ENCODE measurements at regions not wholly inside any gene's neighbourhood (a gene's known extent, or its start where the extent isn't known, plus 50 kb on each side); places are given as distances from the start of the nearest gene placed in this dataset.

DNA sequence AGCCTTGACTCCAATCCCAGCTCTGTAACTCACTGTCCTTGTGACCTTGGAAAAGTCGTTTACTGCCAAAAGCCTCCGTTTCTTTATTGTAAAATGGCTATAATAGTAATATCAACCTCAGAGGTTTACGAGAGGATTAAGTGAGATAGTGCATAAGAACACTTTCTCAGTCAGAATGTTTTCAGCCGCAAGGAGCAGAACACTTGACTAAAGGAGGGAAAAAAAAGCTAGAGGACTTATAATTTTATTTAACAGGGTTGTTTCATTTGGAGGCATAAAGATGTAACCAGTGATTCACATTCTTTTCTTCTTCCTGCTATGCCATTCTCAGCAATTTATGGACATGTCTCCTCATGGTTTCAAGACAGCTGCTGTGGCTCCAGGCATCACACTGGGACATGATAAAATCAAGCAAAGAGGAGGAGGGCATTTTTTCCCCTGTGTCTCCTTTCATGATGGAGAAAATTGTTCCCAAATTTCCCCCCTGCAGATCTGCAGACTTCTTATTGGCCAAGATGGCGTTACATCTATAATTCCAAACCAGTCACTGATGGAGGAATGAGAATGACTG is 143.0 kb upstream of the PTPN1 start (continued):
- TF ChIP-seq ZNF317 (CRISPR knock-in tag; IDR thresholded peaks at IDR 0.05; ENCODE audit: borderline replicate concordance, low read depth) (no peak), NFE2L1 (CRISPR knock-in tag; IDR thresholded peaks at IDR 0.05) (no peak), FOXJ3 (CRISPR knock-in tag; IDR thresholded peaks at IDR 0.05; ENCODE audit: borderline replicate concordance) (no peak)
- TF ChIP-seq, protein P1, sequence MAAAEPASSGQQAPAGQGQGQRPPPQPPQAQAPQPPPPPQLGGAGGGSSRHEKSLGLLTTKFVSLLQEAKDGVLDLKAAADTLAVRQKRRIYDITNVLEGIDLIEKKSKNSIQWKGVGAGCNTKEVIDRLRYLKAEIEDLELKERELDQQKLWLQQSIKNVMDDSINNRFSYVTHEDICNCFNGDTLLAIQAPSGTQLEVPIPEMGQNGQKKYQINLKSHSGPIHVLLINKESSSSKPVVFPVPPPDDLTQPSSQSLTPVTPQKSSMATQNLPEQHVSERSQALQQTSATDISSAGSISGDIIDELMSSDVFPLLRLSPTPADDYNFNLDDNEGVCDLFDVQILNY (CRISPR knock-in tag; IDR thresholded peaks at IDR 0.05), result no peak

DNA sequence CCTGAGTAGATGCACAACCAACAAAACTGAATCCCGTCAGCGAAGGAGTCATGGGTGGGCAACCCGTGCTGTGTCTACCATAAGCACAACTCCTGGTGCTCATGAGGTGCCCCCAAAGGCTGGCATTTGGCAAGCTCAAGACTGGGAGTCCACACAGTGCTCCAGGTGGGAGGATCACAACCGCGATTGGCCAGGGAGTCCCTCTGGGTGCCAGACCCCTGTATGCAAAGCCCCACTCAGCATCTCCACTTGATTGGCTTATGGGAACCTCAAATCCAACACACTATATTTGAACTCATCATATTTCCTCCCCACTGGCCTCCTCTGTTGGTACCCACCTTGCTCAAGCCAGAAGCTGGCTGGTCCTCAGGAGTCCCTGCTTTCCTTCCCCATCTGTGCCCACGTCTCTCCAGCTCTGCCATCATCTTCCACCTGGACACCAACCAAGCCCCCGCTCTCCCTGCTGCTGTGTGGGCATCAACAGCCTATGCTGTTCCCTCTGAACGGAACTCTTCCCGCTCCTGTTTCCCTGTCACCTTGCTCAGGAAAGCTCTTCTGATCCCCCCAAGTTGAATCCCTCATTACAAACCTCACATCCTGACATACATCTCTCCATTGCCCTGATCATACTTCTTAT is 142.3 kb upstream of the PTPN1 start:
- Mint-ChIP-seq H3K27ac (no peak overlapping the region), H3K4me1 (0 out of 2 replicates have a peak, but pooled peaks cover 7% of the 10 kb centered on the region), H3K4me3 (no peak overlapping the region), H3K36me3 (no peaks in the 10 kb centered on the region), H3K9me3 (peaks cover 4% of the 10 kb centered on the region; the same call in 1 of the 2 replicates), H3K27me3 (ENCODE audit: low read depth) (no peaks in the 10 kb centered on the region)
- CTCF ChIA-PET, result no interaction called here
- DNase-seq (ENCODE audit: low spot score) (no peak), ATAC-seq (no peak)
- POLR2A ChIA-PET, result no interaction called here
- no peak for TF ChIP-seq ZNF232 (CRISPR knock-in tag; IDR thresholded peaks at IDR 0.05)
- TF ChIP-seq, protein P2, sequence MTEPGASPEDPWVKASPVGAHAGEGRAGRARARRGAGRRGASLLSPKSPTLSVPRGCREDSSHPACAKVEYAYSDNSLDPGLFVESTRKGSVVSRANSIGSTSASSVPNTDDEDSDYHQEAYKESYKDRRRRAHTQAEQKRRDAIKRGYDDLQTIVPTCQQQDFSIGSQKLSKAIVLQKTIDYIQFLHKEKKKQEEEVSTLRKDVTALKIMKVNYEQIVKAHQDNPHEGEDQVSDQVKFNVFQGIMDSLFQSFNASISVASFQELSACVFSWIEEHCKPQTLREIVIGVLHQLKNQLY (CRISPR knock-in tag; IDR thresholded peaks at IDR 0.05), result no peak
- TF ChIP-seq, protein P3, sequence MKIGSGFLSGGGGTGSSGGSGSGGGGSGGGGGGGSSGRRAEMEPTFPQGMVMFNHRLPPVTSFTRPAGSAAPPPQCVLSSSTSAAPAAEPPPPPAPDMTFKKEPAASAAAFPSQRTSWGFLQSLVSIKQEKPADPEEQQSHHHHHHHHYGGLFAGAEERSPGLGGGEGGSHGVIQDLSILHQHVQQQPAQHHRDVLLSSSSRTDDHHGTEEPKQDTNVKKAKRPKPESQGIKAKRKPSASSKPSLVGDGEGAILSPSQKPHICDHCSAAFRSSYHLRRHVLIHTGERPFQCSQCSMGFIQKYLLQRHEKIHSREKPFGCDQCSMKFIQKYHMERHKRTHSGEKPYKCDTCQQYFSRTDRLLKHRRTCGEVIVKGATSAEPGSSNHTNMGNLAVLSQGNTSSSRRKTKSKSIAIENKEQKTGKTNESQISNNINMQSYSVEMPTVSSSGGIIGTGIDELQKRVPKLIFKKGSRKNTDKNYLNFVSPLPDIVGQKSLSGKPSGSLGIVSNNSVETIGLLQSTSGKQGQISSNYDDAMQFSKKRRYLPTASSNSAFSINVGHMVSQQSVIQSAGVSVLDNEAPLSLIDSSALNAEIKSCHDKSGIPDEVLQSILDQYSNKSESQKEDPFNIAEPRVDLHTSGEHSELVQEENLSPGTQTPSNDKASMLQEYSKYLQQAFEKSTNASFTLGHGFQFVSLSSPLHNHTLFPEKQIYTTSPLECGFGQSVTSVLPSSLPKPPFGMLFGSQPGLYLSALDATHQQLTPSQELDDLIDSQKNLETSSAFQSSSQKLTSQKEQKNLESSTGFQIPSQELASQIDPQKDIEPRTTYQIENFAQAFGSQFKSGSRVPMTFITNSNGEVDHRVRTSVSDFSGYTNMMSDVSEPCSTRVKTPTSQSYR (CRISPR knock-in tag; IDR thresholded peaks at IDR 0.05), result no peak
- TF ChIP-seq ZNF219 (CRISPR knock-in tag; IDR thresholded peaks at IDR 0.05; ENCODE audit: borderline replicate concordance), result no peak
- no peak for TF ChIP-seq NR1H2 (CRISPR knock-in tag; IDR thresholded peaks at IDR 0.05)
- TF ChIP-seq, protein P4, sequence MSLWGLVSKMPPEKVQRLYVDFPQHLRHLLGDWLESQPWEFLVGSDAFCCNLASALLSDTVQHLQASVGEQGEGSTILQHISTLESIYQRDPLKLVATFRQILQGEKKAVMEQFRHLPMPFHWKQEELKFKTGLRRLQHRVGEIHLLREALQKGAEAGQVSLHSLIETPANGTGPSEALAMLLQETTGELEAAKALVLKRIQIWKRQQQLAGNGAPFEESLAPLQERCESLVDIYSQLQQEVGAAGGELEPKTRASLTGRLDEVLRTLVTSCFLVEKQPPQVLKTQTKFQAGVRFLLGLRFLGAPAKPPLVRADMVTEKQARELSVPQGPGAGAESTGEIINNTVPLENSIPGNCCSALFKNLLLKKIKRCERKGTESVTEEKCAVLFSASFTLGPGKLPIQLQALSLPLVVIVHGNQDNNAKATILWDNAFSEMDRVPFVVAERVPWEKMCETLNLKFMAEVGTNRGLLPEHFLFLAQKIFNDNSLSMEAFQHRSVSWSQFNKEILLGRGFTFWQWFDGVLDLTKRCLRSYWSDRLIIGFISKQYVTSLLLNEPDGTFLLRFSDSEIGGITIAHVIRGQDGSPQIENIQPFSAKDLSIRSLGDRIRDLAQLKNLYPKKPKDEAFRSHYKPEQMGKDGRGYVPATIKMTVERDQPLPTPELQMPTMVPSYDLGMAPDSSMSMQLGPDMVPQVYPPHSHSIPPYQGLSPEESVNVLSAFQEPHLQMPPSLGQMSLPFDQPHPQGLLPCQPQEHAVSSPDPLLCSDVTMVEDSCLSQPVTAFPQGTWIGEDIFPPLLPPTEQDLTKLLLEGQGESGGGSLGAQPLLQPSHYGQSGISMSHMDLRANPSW (CRISPR knock-in tag; conservative IDR thresholded peaks at IDR 0.05; ENCODE audit: low read depth), result no peak

DNA sequence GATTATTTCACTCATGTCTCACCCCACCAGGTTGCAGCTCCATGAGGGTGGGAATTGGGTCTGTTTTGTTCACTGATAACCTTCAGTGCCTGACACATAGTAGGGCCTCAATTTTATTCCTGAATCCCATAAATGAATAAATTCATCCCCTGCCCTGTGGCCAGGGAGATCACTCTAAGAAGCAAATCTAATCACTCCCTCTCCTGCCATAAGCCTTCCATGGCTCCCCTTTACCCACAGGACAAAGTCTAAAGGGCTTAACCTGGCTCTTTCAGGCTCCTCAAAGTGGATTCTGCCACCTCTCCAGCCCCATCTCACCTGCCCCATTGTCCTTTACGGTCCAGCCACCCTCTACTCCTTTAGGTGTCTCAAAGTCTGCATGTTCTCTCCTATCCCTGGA is 141.8 kb upstream of the PTPN1 start:
- H3K4me3 Mint-ChIP-seq, result no peak overlapping the region
- TF ChIP-seq SMAD4 (CRISPR knock-in tag; IDR thresholded peaks at IDR 0.05), result no peak
- TF ChIP-seq GABPB1 (CRISPR knock-in tag; IDR thresholded peaks at IDR 0.05), result no peak
- no peak for TF ChIP-seq GRHL2 (CRISPR knock-in tag; IDR thresholded peaks at IDR 0.05; ENCODE audit: insufficient replicate concordance, severe bottlenecking)
- TF ChIP-seq NR1H2 (CRISPR knock-in tag; IDR thresholded peaks at IDR 0.05), result no peak
- TF ChIP-seq, protein P1 (CRISPR knock-in tag; IDR thresholded peaks at IDR 0.05), result no peak
- TF ChIP-seq, protein P5, sequence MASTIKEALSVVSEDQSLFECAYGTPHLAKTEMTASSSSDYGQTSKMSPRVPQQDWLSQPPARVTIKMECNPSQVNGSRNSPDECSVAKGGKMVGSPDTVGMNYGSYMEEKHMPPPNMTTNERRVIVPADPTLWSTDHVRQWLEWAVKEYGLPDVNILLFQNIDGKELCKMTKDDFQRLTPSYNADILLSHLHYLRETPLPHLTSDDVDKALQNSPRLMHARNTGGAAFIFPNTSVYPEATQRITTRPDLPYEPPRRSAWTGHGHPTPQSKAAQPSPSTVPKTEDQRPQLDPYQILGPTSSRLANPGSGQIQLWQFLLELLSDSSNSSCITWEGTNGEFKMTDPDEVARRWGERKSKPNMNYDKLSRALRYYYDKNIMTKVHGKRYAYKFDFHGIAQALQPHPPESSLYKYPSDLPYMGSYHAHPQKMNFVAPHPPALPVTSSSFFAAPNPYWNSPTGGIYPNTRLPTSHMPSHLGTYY (CRISPR knock-in tag; IDR thresholded peaks at IDR 0.05), result no peak
- TF ChIP-seq SP1 (CRISPR knock-in tag; conservative IDR thresholded peaks at IDR 0.05), result no peak
- H3K4me1 Mint-ChIP-seq, result 0 out of 2 replicates have a peak, but pooled peaks cover 7% of the 10 kb centered on the region
- H3K9me3 Mint-ChIP-seq, result peaks cover 4% of the 10 kb centered on the region; the same call in 1 of the 2 replicates
- ChIA-PET POLR2A (no interaction called here), CTCF (interaction anchor here (0.8 kb wide), 1 partner anchor 190 kb away, joined by 3 read pairs; no protein-coding TSS in a partner anchor)
- no peak overlapping the region for H3K27ac Mint-ChIP-seq
- H3K27me3 Mint-ChIP-seq (ENCODE audit: low read depth), result no peaks in the 10 kb centered on the region
- DNase-seq (ENCODE audit: low spot score) (no peak), ATAC-seq (no peak)
- H3K36me3 Mint-ChIP-seq, result no peaks in the 10 kb centered on the region

Measured in WTC11 (cell line).